Ureter (tissue), 1 donor: ENCODE measurements at regions not wholly inside any gene's neighbourhood (a gene's known extent, or its start where the extent isn't known, plus 50 kb on each side); places are given as distances from the start of the nearest gene placed in this dataset.

Experiments
- DNase-seq: peaks from one replicate; pipeline ENCODE4 v3.0.0-alpha.2; 2020; ENCODE audit warnings: low spot score
- donor health status: DM: yes; HTN: yes; CAD: no.

DNA sequence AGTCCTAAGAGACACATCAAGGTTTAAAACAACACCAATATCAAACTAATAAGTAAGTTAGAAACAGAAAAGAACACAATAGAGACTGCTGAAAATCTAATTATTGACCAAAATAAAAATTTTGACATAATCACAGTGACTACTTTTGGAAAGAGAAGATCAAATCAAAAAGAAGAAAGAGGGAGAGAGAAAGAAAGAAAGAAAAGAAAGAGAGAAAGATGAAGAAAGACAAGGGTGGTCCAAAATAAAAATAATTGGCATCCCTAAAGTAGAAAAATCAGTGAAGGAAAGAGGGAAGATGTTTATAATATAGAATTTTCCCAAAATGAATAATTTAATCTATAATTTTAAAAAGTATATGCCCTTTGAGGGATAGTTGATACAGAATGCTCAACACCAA, 118.8 kb upstream of the VIPR2 start:
- no peak for DNase-seq

DNA sequence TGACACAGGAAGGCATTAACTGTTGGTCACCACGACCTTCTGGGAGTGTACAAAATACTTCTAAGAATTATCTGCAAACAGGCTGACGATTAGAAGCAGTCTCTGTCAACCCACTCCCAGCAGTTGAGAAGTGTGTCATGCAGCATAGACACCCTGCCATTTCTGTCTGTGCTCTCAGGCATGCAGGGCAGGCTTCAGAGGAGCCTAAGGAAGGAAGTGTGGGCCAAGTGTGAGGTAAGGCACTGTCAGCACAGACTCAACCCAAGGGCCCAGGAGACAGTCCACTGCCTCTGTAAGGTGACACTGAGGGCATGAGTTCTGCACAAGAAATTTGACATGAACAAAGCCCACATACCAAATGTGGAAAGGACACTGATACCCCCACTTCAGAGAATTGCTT, 109.0 kb upstream of the VIPR2 start:
- no peak for DNase-seq

DNA sequence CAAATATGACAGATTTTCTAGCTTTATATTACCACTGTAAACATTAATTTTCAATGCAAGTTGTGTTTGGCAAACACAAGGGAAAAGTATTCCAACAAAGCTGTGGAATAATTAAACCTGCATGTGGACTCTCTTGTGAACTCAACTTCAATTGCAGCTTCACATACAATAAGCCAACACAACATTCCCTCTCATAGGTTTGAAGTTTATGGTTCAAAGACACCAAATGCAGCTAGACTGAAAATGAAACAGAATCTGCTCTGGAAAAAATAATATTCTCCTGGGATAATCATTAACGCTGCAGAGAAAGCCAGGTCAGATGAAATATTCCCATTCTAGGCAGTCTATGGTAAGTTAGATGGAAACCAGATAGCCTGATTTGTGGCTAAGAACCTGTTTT, 105.8 kb upstream of the VIPR2 start:
- no peak for DNase-seq

DNA sequence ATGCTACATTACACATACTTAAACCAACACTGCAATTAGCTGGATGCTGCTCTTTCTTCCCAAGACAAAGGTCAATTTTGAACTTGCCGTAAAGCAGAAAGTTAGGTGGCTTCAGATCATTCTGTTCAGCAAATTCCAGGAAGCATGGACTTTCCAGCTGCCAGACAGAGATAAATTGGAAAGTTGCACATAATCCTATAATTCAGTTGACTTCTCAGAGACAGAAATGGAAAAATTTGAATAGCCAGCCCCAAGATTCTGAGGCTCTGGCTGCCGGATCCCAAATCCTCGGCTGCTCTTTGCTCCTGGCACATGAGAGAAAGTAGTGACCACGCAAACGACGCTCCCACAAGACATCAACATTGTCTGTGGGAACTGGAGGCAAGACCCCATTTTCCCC, 105.0 kb upstream of the VIPR2 start:
- DNase-seq, result no peak

DNA sequence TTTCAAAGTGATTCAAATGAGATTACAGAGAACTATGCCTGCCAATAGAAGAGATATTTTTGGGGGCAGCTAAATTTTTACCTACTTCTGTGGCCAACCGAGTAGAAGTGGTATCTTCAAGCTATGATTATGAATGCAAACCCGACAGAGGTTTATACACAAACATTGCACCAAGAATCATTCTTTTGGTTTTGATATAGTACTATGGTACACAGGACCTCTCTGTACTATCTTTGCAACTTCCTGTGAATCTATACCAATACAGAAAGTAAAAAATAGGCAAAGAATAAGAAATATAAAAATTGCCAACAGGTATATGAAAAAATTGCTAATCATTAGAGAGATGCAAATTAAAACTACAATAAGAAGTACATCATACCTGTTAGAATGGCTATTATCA, 103.2 kb upstream of the VIPR2 start:
- DNase-seq, result no peak

DNA sequence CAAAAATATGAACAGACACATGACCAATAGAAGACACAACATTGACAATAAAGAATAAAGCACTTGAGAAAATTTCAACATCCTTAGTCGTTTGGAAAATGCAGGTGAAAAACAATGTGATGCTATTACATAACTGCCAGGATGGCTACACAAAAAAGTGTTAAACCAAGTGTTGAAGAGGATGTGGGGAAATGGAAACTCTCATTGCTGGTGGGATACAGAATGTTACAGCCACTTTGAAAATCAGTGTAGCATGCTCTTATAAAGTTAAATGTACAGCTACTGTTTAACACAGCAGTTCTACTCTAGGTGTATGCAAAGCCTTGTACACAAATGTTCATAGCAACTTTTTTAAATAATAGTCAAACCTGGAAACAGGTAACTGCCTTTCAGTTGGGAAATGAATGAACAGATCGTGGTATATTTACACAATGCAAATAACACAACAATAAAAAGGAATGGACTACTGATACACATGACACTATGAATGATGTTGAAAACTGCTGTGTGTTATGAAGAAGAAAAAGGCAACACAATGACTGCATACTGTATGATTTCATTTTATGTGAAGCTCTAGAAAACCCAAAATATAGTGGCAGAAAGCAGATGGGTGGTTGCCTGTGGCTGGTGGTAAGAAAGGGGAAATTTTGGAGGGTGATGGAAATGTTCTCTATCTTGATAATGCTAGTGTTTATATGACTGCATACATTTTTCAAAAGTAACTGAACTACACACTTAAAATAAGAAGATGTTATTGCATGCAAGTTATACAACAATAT, 102.2 kb upstream of the VIPR2 start:
- DNase-seq, result no peak

DNA sequence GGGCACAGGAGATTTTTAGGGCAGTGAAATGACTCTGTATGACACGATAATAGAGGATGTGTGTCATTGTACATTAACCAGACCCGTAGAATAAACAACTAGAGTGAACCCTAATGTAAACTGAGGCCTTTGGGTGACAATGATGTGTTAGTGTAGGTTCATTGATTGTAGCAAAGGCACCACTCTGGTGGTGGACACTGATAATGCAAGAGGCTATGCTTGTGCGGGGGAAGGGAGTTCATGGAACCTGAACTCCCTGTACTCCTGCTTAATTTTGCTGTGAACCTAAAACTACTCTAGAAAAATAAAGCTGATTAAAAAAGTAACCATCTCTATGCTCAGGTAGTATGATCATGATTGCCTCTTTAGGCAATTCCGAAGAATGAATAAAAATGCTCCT, 96.3 kb upstream of the VIPR2 start:
- no peak for DNase-seq

DNA sequence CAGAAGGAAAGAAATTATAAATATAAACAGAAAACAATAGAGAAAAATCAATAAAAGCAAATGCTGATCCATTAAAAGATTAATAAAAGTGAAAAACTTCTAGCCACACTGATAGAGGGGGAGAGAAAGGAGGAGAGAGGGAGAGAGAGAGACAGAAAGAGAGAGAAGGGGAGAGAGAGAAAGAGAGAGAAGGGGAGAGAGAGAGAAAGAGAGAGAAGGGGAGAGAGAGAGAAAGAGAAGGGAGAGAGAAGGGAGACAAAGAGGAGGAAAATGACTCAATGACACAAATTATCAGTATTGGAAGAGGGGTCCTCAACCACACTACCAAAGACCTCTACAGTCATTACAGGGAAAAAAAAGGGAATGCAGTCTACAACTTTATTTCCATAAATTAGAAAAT, 94.4 kb upstream of the VIPR2 start:
- no peak for DNase-seq

DNA sequence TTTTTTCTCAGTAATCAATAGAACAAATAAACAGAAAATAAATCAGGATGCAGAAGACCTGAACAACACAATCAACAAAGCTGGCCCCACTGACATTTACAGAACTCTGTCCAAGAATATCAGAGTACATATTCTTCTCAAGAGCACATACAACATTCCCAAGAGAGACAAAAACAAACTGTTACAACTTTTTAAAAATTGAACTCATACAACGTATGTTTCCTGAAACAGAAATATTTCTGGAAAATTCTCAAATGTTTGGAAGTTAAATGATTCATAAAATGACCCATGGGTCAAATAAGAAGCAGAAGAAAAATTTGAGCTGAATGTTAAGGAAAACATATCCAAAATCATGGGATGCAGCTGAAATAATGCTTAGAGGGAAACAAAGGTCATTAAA, 93.9 kb upstream of the VIPR2 start:
- DNase-seq, result no peak

DNA sequence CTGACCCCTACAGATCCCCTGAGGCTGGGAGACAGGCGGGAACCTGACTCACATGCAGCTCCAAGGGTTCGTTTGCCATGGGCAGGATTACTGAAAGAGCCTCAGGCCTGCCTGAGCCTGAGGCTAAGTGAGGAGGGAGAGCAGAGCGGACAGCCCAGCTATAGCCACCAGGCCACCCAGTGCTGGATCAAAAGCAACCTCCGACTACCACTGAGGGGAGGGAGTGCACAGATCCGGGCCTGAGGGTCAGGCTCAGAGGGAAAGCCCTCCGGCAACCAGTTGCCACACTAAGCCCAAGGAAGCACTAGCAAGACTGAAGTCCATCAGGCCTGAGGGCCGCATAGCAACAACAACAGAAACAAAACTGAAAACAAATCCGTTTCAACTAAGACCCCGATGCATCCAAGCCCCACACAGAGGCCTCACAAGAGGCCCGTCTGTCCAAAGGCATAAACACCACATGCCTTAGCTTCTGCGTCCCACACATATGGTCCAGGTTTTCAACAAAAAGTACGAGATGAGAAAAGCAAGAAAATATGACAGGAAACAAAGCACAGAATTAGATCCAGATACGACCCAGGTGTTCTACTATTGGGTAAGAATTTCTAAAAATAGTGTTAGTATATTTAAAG, 92.5 kb upstream of the VIPR2 start:
- no peak for DNase-seq

DNA sequence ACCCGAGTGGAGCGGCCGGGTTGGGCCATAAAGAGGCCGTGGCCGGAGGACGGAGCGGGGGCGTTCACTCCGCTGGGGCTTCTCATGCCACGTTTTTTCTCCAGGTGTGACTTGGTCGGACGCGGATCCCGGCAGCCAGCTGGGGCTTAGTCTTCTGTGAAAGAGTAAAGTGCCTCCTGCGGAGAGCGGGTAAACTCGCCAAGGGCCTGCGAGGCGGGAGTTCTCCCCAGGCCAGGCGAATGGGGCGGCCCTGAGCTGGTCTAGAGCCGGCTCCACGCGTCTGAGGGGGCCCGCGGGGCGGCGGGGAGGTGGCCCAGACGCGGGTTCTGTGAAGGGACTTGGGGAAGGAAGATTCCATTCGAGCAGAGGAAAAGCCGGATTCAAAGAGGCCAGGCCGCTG, 86.3 kb upstream of the VIPR2 start:
- no peak for DNase-seq

DNA sequence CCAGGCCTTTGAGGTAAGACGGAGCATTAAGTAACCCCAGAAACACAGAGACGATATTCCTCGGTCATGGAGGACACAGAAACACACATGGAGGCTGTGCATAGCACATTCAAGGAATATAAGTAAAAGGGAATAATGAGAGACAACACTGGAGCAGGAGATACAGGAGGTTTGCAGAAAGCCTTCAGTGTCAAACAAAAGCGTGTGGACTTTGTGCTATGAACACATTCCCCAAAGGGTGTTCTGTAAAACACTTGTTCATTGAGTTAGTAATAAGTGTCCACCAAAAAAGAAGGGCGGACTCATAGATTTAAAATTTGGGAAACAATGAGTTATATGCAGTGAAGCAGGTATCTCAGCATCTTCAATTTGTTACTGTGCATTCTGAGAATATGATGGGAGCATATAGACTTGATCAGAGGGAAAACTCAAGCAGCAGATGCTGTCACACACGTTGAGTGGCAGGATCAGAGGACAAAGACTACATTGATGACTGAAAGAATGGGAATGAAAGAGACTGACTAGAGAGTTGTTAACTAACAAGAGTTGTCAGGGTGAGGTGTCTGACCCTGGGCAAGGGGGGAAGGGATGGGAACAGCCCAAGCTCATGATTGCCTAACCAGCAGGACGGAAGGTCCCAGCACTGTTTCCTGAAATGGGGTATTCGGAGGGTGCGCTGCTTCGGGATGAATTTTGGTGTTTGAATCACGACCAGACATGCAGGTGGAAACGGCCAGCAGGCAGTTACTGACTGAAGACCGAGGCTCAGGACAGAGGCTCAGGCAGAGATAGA, 85.2 kb upstream of the VIPR2 start:
- no peak for DNase-seq

DNA sequence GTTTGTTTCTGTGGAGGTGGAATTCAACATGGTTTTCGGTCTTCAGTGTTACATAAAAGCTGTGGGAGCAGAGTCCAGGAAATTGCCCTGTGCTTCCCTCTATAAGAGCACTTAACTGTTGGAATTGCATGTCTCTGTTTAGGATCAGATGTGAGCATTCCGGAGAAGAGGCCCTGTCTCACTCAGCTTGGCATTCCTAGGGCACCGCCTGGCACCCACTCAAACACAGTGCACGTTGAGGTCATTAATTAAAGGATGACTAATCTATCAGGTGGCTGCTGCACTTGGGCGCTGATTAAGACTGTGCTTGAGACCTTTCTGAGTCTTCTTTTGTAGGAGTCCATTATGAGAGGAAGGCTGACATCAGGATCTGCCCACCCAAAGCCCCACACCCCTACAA, 82.8 kb upstream of the VIPR2 start:
- DNase-seq, result no peak

DNA sequence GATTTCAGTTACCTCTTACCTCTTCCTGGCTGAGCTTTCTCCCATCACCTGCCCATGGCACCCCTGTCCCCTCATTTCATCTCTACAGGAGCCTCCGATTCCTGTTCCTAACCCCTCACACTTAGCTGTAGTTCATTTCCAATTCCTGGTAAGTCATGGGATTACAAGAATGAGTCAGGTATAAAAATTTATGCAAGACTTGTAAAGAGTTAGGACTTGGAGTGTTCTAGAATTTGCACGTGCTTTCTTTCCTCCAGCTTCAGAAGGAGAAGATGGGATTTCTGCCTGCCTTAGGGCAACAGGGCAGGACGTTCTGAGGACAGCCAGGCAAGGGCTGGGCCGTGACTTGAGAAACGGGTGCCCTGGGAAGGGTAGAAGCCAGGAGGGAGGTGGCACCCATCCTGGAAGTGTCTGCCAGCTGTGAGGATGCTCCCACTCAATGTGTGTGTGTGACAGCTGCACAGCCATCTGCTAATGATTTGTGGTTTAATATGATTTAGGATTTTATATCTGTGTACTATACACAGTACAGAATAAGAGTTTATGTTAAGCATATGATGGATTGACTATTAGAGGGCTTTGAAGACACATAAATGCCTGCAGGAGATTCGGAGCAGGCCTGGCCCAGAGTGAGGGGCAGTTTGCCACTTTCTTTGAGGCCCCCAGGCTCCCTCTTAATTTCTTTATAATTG, 81.5 kb upstream of the VIPR2 start:
- DNase-seq, result no peak

DNA sequence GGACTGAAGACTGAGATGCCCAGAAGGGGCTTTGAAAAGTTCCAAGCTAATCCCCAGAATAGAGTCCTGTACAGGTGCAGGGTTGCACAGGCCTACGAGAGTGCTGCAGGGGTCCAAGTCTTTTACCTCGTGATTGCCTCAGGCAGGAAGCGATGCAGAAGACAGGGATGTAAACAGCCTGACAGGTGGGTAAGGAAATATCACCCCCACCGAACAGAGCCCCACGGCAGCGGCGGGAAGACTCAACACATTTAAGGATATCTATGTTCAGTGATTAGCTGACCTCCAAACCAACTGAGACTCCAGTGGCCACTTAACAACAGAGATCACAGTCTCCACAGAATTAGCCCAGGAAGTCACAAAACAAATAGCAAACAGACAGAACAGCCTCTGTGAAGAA, 73.9 kb upstream of the VIPR2 start:
- DNase-seq, result peak; percentile 29

DNA sequence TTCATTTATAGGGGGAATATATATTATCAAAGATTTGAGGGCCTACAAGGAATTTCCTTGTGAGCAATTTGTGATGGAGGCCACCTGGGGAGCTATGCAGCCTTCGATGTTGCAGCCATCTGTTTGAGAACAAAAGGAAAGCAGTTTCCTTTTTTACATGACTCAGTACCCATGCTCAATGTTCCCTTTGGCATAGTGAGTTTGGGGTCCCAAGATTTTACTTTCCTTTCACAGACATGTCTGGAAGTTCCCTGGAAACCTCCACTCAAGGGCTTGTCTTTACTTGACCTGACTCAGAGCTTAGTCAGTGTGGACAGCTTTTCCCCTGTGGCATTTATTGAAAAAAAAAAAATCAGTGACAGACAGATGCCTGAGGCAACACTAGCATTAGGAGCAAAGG, 73.5 kb upstream of the VIPR2 start:
- DNase-seq, result peak; percentile 27

DNA sequence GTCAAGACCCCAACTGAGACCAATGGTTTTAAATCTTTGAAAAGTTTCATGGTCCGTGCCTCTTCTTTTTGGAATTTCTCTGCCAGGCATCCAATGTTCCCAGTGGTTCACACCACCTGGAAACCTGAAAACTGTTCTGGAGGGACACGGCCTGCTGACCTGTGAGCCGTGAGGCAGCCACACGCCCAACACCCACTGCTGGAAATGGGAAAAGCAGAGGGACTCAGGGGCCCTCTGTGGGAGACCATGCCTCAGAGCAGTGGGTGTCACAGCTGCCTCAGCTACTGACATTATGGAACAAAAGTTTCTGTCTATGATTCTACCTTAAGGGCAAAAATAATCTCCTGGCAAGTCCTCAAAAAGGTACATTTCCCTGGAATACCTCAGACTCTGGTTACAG, 70.4 kb upstream of the VIPR2 start:
- DNase-seq, result peak; percentile 14

DNA sequence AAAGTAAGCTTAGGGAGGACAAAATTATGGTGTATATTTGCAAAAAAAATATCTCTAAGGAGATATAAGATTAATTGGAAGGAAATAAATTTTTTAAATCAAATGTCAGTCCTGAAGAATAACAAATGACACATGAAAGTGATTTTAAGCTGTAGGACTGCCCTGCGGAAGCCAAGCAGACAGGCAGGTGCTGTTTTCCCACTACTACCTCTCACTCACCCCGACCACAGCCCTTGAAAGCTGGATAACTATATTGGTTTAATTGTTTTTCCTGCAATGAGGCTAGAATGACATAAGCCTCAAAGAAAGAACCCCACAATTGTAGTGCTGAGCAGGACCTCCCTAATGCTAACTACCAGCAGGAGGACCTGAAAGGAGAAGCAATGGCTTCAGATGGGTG, 68.6 kb upstream of the VIPR2 start:
- DNase-seq, result no peak

DNA sequence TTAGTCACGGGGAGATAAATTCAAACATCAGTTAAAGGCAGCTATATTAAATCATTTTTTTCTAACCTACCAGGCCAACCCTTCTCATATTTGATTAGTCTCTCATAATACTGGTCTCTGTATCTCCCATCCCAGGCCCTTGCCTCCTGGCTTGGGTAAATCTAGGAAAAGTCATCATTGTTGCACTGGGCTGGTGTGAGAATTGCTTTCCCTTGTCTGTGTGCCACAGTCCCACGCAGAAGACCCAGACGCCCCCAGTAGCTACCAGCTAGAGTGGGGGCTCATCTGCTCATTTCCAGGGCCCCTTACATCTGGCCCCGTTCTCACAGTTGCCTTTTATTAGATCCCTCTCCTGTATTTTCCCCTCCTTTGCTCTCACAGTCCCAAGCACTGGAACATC, 67.6 kb upstream of the VIPR2 start:
- no peak for DNase-seq

DNA sequence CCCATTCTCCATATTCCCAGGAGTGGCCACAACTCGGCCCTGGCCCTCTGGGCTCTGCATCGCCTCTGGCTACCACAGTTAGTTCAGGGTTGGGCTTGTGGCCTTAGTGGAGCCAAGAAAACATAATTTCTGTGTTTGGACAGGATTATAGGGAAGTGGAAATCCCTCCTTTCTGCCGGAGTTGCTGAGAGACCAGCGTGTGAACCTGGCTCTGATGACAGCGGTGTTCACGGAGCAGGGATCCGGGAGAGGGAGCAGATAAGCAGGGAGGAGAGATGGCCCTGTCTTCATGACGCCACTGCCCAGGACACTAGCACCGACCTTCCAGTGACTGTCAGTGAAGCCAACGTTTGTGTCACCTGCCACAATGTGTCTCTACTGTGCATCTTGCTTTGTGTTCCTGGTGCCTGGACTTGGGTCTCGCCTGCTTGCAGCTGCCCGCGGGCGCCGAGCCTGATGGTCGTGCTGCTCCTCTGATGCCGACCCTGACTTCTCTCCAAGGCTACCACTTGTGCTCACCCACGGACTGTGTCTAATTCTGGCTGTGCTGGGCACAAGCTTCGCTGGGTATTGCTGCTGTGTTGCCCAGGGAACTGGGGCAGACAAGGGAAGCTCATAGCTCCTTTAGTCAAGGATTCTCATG, 67.0 kb upstream of the VIPR2 start:
- peak; percentile 24 for DNase-seq

DNA sequence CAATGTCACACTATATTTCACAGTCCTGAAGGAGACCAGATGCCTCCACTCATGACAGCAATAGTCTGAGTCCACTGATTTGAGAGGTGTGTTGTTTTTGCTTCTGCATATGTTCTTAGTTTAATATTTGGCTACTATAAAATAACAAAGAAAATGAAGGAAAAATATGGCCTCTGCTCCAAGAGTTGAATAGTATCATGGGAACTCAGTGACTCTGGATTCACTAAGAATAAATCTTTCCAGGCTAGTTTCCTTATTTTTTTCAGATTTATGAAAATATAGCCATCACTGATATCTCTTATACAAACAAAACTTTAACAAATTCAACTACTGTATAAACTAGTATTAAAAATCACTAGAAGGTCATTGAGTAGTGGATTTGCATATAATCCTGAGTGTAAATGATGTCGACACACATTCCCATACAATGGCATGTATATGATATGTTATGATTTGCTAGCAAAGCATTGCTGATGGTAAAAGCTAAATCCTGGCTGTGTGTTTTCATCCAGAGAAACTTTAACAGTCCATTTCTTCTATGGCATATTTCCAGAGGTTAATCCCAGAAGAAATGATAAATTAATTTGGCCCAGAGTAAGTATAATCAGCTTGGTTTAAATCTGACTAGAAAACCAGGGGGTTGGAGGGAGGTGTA, 66.0 kb upstream of the VIPR2 start:
- no peak for DNase-seq
